Chondrocyte (in vitro differentiated cells): ENCODE measurements at regions not wholly inside any gene's neighbourhood (a gene's known extent, or its start where the extent isn't known, plus 50 kb on each side); places are given as distances from the start of the nearest gene placed in this dataset.

Source experiments
- DNase-seq: peaks from one replicate; pipeline ENCODE4 v3.0.0; 2021; ENCODE audit warnings: mixed read lengths, low spot score
- H3K27ac Mint-ChIP-seq: one replicate; pipeline ENCODE4 v1.8.0; 2021; ENCODE audit warnings: mild to moderate bottlenecking, moderate library complexity, mixed read lengths; ENCODE audit not compliant: unreplicated experiment
- H3K27me3 Mint-ChIP-seq: 2 replicates; pipeline ENCODE4 v1.8.0; 2021; ENCODE audit warnings: low read depth, mixed read lengths
- H3K36me3 Mint-ChIP-seq: 2 replicates; pipeline ENCODE4 v1.8.0; 2021; ENCODE audit warnings: low read depth, mixed read lengths
- H3K4me1 Mint-ChIP-seq: 2 replicates; pipeline ENCODE4 v1.8.0; 2021; ENCODE audit warnings: low read depth, mild to moderate bottlenecking, mixed read lengths
- H3K4me3 Mint-ChIP-seq: one replicate; pipeline ENCODE4 v1.8.0; 2021; ENCODE audit warnings: mild to moderate bottlenecking, moderate library complexity, mixed read lengths; ENCODE audit not compliant: unreplicated experiment
- H3K9me3 Mint-ChIP-seq: 2 replicates; pipeline ENCODE4 v1.8.0; 2021; ENCODE audit warnings: low read depth, mixed read lengths
- CTCF ChIP-seq: fragments of 200-600 bp; sonication (generic); IDR thresholded peaks from 2 replicates; pipeline ENCODE4 v1.5.0; 2021; ENCODE audit warnings: antibody characterized with exemption, mild to moderate bottlenecking, moderate library complexity

- Mint-ChIP-seq H3K4me3 (no peak overlapping the region), H3K4me1 (no peaks in the 10 kb centered on the region), H3K27me3 (no peaks in the 10 kb centered on the region), H3K27ac (no peak overlapping the region), H3K36me3 (peaks cover 4% of the 10 kb centered on the region), H3K9me3 (peaks cover 14% of the 10 kb centered on the region)
- TF ChIP-seq CTCF: no peak
- DNase-seq: no peak
Observed at GRCh38 chr5:128813317-128814070, 151.8 kb upstream of the SLC27A6 start.

GRCh38 chr5:128815201-128815600, 150.1 kb upstream of the SLC27A6 start:
- Mint-ChIP-seq H3K4me3 (no peak overlapping the region), H3K27me3 (no peaks in the 10 kb centered on the region), H3K27ac (no peak overlapping the region), H3K9me3 (peaks cover 6% of the 10 kb centered on the region), H3K4me1 (no peaks in the 10 kb centered on the region), H3K36me3 (no peaks in the 10 kb centered on the region)
- no peak for DNase-seq
- TF ChIP-seq CTCF: no peak

- no peak overlapping the region for H3K27ac Mint-ChIP-seq
- no peak overlapping the region for H3K4me3 Mint-ChIP-seq
- H3K27me3 Mint-ChIP-seq: no peaks in the 10 kb centered on the region
- H3K4me1 Mint-ChIP-seq: peaks cover 7% of the 10 kb centered on the region
- H3K36me3 Mint-ChIP-seq: no peaks in the 10 kb centered on the region
- H3K9me3 Mint-ChIP-seq: no peaks in the 10 kb centered on the region
- DNase-seq: no peak
- TF ChIP-seq CTCF: no peak
Observed at GRCh38 chr5:128825826-128826225, 139.5 kb upstream of the SLC27A6 start.

GRCh38 chr5:128826275-128826674, 139.0 kb upstream of the SLC27A6 start:
- no peak overlapping the region for H3K4me3 Mint-ChIP-seq
- H3K4me1 Mint-ChIP-seq: peaks cover 7% of the 10 kb centered on the region
- no peaks in the 10 kb centered on the region for H3K36me3 Mint-ChIP-seq
- DNase-seq: no peak
- no peaks in the 10 kb centered on the region for H3K9me3 Mint-ChIP-seq
- H3K27ac Mint-ChIP-seq: no peak overlapping the region
- TF ChIP-seq CTCF: no peak
- H3K27me3 Mint-ChIP-seq: no peaks in the 10 kb centered on the region

GRCh38 chr5:128836571-128836970, 128.7 kb upstream of the SLC27A6 start:
- Mint-ChIP-seq H3K9me3 (no peaks in the 10 kb centered on the region), H3K27me3 (no peaks in the 10 kb centered on the region), H3K27ac (no peak overlapping the region), H3K4me1 (peaks cover 4% of the 10 kb centered on the region), H3K4me3 (no peak overlapping the region), H3K36me3 (no peaks in the 10 kb centered on the region)
- DNase-seq: no peak
- TF ChIP-seq CTCF: no peak
